GM19397 (cell line): ENCODE measurements at regions not wholly inside any gene's neighbourhood (a gene's known extent, or its start where the extent isn't known, plus 50 kb on each side); places are given as distances from the start of the nearest gene placed in this dataset.
"Not testable (repeated sequence)": the region's sequence is repeated elsewhere in the genome, so short reads cannot be mapped to it uniquely, and the experiment has no call there.

Source experiments
- ATAC-seq: cut with Tn5 transposase; IDR thresholded peaks from one replicate; pipeline ENCODE4 v1.9.1; 2021; ENCODE audit warnings: mild to moderate bottlenecking, moderate library complexity; ENCODE audit not compliant: unreplicated experiment

DNA sequence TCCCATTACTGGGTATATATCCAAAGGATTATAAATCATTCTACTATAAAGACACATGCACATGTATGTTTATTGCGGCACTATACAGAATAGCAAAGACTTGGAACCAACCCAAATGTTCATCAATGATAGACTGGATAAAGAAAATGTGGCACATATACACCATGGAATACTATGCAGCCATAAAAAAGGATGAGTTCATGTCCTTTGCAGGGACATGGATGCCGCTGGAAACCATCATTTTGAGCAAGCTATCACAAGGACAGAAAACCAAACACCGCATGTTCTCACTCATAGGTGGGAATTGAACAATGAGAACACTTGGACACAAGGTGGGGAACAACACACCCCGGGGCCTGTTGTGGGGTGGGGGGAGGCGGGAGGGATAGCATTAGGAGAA lies 57.0 kb upstream of the NEUROD1 start:
- not testable (repeated sequence) for ATAC-seq

DNA sequence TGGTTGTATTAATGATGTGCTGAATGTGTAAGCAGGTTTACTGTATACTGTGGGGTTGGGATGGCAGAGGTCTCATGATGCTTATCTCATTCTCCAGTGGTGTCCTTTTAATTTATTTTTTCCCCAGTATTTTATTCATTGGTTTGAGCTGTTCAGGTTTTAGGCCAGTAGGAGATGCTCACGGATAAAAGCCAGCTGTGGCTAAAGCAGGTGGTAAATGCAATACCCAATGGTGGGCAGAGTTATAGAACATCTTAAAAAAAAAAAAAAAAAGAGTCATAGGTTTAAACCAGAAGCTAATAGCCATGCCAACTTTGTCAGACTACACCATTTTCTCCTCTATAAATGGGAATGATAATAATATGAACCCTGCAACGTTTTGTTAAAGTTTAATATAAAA lies 57.8 kb upstream of the NEUROD1 start:
- ATAC-seq: no peak

DNA sequence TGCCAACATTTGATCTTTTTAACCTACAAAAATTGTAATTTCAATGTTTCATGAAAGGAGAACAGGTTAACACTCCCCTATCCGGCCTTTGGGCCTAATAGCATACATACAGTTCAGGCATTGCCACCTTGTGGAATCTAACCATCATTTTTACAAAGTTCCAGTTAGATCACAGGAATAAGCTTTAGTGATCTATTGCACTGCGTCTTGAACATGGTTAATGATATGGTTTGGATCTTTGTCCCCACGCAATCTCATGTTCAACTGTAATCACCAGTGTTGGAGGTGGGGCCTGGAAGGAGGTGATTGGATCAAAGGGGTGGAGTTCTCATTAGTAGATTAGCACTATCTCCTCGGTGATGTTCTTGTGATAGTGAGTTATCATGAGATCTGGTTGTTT lies 58.2 kb upstream of the NEUROD1 start:
- no peak for ATAC-seq

DNA sequence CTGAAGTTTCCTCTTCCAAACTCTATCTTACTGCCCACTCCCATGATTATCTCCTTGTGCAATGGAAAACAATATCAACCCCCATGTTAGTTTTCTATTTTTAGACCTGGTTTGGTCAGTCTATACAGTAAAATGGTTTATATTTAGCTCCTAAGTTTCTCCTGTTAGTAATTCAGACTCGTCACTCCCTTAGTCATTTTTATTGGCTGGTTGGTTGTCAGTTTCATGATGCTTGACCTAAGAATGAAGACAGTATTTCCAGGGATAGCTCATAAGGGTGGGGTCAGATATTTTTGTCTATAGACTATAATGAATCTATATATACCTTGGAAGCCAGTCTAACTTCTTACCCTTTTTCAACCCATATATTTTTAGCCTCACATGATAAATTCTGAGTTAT lies 61.4 kb upstream of the NEUROD1 start:
- no peak for ATAC-seq

DNA sequence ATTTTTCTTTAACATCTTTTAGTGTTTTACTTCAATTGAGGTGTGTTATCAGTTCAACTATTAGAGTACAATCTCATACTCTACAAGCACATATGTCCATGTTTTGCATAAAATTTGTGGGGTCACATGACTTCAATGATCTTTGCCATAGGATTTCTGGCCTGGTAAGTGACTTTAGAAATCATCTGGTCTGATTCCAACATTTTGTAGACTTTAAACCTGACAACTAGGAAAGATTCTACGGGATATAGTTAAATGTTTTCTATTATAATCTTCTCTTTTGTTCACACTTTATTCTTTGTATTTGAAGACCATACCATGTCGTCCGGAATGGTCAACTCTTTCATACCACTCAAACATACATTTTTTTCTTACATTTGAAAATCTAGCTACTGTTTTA lies 62.0 kb upstream of the NEUROD1 start:
- no peak for ATAC-seq

DNA sequence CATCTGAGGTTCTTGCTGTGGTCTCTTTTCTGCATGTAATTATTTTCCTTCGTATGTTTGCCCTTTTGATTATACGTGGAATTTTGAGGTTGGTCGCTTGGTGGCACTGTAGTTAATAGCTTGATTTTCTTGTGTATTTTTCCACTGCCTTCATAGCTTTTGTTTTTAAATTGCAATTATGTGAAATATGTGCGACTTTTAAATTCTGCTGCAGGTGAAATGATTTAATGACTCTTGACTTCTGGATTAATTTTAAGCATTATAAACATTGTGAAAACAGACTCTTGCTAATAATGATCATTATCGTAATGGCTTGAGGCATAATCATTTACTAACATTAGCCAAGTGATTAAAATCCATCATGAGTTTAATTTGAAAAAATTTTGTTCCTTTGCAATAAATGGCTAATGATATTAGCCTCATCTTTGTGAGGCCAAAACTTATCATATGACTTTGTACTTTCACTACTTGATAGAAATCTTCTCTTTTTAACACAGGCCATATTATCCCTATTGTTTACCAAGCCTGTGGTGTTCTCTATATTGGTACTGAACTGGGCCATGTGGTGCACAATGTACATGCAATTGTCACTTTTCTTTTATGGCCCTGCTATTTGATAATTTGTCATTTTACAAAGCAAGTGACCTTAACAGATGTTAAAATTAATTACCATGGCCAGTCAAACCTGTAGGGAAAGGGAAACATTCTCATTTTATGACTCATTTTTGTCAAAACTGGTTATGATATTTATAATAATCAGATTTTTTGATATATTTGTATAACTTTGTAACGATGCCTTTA lies 62.8 kb upstream of the NEUROD1 start:
- no peak for ATAC-seq

DNA sequence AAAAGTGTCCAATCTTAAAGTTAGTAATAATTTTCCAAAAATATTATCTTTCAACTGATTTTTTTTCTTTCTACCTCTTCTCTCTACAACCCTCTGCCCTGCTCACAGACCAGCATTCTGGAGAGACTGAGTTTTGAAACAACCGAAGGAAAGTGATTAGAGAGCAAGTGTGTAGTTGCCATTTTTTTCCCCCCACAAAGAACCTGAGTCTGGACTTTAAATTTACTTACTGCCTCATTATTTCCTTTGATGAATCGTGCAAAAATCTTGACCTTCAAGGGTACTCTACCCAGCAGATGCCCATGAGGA lies 63.4 kb upstream of the NEUROD1 start:
- no peak for ATAC-seq

DNA sequence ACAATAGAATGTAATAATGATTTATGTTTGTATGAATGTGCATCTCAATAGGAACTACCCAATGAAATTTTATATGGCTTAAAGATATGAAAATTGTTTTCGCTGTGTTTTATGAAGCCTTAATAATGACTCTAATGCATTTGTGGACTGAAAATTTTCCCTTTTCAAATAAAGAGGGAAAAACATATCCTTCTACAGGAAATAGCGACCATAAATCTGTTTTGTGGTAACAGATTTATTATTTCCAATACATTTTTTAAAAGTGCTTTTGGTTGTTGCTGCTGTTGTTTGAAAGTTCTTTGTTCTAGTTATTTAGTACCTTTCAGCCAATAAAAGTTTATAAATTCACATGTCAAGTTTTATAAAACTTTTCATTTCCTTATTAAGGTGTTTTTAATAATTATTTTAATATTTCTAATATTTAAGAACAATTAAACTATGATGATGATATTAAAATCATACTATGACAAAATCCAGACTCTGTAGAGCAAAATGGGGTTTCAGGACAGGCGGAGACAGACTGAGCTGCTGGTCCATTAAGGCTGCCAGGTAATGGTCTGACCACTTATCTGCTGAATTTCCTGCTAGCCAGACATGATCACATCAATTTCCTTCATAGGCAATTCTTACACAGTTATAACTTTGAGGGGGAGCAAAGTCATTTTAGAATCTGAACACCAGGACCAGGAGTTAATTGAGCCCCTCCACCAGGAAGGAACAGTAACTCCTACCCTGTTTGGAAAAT lies 65.7 kb upstream of the NEUROD1 start:
- ATAC-seq: no peak

DNA sequence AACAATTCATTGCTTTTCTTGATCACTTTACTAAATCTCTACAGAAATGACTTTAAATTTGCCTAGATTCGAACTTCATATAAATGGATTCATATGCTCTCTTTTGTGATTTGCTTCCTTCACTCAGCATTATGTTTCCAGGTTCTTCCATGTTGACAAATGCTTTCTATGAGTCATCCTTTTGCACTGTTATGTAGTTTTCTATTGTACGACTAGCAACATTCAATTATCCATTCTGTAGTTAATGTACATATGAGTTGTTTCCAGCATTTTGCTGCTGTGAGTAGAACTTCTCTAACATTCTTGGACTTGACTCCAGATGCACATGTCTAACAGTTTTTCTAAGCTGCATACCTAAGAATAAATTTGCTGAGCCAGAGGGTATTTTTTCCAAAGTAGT lies 66.5 kb upstream of the NEUROD1 start:
- ATAC-seq: no peak

DNA sequence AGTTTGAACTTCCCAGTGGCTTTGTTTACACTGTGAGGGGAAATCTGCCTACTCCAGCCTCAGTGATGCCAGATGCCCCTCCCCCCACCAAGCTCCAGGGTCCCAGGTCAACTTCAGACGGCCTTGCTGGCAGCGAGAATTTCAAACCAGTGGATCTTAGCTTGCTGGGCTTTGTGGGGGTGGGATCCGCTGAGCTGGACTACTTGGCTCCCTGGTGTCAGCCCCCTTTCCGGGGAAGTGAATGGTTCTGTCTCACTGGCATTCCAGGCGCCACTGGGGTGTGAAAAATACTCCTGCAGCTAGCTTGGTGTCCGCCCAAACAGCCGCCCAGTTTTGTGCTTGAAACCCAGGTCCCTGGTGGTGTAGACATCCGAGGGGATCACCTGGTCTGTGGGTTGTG lies 70.0 kb upstream of the NEUROD1 start:
- no peak for ATAC-seq

DNA sequence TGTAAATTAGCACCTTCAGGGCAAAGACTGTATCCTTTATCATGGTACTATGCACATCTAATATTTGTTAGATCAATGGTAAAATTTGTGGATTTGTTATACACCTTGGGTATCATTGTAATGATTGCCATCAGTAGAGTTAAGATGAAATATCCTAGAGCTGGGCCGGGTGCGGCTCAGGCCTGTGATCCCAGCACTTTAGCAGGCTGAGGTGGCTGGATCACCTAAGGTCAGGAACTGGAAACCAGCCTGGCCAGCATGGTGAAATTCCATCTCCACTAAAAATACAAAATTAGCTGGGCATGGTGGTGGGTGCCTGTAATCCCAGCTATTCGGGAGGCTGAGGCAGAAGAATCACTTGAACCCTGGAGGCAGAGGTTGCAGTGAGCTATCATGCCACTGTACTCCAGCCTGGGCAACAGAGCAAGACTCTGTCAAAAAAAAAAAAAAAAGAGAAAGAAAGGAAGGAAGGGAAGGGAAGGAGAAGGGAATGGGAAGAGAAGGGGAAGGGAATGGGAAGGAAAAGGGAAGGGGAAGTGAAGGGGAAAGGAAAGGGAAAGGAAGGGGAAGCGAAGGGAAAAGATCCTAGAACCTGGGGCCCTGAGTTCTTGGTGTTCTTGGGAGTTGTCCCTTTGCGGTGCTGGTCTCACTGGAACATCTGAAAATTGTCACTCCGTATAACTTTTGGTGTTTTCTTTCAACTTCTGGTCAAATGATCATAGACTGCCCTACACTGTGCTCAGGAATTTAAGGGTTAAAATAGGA lies 71.1 kb upstream of the NEUROD1 start:
- no peak for ATAC-seq

DNA sequence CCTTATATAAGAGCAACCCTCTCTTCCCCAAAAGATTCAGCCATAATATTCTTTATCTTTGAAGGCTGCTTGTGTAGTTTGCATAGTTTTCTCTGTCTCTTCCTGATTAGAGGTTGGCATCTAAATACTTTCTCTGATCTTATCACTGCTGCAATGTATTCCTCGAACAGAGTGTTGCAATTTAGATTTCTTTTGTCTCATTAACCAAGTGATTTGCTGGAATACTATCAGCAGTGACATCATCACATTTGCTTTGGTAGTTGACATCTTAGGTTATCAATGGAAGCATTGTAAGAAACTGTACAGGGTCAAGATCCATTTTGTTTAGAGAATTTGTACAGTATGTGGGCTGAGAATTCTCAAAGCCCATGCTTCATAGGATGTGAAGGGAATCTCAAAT lies 72.0 kb upstream of the NEUROD1 start:
- no peak for ATAC-seq

DNA sequence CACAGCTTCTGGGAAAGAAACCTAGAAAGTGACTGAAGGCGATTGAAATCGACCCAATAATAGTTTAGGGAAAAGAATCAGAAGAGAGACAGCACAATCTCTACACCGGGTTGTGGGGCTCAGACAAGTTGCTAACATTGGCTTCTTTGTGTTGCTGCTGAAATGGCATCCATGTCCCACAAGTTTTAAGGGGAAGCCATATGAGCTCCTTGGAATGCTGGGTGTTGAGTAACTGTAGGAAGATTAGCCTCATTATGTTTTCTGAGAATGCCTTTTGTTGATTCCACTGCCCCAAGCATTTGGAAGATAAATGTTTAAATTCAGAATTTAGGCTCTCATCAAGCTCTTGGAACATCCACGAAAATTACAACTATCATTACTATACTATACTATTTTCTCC lies 73.4 kb upstream of the NEUROD1 start:
- ATAC-seq: no peak

DNA sequence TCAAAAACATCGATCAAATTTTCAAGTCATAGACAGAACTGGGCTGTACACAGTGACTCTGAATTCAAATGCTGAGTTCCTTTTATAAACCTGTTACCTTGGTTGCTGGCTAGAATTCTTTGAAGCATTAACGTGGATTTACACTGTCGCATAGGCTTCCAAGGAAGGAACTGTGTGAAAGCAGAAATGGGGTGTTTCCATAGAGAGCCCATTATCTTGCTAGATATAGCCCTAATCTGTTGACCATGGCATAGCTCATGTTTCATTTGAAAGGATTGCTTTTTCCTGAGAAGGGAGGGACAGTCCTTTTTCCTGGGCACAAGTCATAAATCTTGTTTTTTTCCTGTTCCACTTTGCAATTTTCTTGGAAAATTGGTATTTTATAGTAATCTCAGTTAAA lies 73.8 kb upstream of the NEUROD1 start:
- ATAC-seq: no peak

DNA sequence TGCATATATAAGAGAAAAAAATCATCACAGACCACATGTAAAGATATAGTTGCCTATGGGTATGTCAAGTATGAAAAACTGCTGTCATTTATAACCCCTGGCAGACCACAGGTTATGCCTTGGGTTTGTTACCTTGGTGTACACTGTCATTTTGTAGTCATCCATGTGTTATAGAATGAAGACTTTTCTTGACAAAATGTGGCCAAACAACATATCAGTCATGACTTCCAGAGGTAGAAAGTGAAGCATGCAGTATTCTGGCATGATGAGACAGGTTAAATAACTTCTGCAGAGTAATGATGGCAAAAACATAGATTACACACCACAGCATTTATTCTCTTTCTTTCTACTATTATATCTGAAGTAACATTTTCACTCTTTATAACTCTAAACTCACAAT lies 74.9 kb upstream of the NEUROD1 start:
- no peak for ATAC-seq

DNA sequence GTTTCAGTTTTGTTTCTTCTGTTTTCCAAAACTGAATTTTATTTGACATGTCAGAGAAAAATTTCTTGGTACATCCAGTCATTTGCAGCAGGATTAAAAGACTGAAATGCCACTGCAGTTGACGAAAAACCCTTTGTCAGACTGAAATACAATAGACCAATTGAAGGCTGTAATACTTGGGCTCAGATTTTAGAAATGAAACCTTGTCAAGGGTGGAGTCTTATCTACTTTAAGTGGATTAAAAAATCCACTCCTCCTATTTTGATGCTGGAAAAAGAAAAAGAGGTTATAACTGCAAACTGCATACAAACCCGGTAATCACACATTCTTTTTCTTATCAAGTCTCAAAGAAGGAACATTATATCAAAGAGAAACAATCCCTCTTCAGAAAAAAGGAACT lies 80.2 kb upstream of the NEUROD1 start:
- no peak for ATAC-seq

DNA sequence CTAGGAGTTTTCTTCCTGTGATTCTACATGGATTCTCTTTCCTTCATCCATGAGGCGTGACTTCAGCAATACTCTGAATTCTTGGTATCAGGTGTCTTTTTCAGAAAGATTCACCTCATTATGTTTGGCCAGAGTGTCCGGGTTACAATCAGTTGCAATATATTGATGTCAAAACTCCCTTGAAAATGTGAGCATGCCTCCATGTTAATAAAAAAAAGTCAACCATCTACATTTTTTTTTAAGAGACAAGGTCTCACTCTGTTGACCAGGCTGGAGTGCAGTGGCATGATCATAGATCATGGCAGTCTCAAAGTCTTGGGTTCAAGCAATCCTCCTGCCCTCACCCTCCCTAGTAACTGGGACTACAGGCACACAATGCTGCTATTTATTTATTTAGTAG lies 80.9 kb upstream of the NEUROD1 start:
- no peak for ATAC-seq

DNA sequence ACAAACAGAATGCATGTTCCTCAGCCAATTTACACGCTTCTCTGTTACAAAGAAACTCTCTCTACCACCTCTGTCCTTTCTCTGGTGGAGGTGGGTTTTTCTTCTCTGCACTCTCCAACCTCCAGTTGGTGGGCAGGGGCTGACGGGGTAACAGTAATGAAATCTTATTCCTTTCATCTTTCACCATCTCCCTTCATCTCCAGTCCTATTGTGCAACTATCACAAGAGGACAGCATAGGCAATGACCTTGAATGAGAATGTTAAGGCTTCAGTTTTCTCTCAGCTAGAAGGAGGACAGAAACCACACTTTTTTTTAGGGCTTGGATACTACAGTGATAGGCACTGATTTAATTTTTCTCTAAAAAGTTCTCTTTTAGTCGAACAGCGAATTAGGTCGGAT lies 81.7 kb upstream of the NEUROD1 start:
- no peak for ATAC-seq

DNA sequence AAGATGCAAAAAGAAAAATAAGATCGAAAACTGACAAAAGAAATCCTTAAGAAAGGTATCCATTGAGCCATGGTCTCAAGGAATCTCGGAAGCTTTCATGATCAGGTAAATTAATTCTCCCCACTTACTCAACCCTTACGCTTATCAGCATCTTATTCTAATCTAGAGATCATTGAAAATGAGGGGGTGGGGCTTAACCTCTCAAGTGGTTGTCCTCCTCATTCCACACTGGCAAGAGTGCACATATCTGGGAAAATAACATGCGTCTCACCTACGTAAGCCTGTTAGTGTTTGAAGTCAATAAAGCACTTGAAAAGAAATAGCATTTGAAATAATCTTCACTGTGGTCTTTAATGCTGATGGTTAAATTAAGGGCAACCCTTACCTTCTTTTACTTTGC lies 82.5 kb upstream of the NEUROD1 start:
- no peak for ATAC-seq

DNA sequence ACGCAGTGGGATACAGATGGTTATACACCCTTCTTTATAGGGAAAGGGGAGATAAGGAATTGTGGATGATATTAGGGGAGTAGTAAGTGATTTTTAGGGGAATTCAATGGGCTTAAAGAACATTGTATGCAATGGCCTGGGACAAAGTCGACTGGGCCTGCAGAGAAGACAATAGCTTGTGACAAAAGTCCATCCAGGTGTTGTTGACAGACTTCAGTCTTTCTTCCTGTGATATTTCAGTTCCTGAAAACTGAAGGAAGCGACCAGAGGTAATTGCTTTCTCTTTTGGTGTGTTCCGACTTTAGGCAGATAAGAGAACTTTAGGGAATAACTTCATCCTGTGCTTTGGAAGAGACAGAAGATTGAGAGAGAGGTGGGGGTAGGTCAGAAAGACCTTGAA lies 83.1 kb upstream of the NEUROD1 start:
- ATAC-seq: no peak

DNA sequence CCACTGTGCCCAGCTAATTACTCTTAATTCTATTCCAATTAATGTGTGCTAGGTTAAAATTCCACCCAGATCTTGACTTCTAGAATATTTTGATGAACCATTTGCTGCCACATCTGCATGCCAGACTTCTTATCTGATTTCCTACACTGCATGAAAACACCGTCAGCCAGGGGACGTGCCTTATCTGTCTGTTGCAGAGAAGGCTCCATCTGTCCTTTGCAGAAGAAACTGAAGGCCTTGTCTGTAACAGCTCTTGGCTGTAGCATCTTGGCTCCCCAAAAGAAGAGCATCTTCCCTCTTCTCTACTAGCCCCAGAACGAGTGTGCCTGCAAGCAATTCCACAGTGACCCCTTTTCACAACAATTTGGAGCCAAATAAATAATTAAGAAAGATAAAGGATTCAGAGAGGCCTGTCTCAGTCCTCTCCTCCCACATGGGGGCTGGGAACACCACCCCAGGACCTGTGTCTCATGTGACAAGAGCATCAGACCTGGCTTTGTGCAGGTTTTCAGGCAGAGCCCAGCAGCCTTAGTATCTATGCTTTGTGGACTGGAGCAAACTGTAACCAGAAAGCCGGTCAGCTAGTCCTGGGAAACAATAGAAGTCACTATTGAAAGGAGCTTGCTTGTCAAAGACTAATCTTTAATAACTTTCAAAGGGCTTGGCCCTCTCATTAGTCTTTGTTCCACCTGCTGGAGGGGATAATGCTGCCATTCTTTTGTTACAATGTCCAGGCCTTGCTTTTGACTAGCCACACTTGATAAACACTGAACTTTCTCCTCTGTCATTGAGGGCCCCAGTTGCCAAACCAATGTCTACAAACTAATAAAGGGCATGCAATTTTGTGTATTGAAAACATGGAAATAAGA lies 84.0 kb upstream of the NEUROD1 start:
- ATAC-seq: no peak
